Colonic mucosa (tissue), 4 donors: ENCODE measurements at regions not wholly inside any gene's neighbourhood (a gene's known extent, or its start where the extent isn't known, plus 50 kb on each side); places are given as distances from the start of the nearest gene placed in this dataset.

Source experiments
- DNase-seq: peaks from one replicate; pipeline ENCODE4 v3.0.0-alpha.2; 2020
- H3K27ac ChIP-seq: fragments of 200-600 bp; one replicate; pipeline ENCODE4 v1.8.0; 2021
- H3K27me3 ChIP-seq: fragments of 200-600 bp; one replicate; pipeline ENCODE4 v1.8.0; 2021
- H3K36me3 ChIP-seq: fragments of 200-600 bp; one replicate; pipeline ENCODE4 v1.8.0; 2021
- H3K4me1 ChIP-seq: fragments of 200-600 bp; one replicate; pipeline ENCODE4 v1.8.0; 2021; ENCODE audit warnings: mild to moderate bottlenecking
- H3K4me3 ChIP-seq: fragments of 200-600 bp; one replicate; pipeline ENCODE4 v1.8.0; 2021
- H3K9ac ChIP-seq, 2 donors: one replicate each; pipeline ENCODE4 v1.7.0; 2013; ENCODE audit warnings: control low read depth in 2 of 2, low read depth in 2 of 2, low read length in 2 of 2
- H3K9me3 ChIP-seq: fragments of 200-600 bp; one replicate; pipeline ENCODE4 v1.8.0; 2021
- CTCF ChIP-seq: fragments of 200-600 bp; IDR thresholded peaks from one replicate; pipeline ENCODE4 v1.8.0; 2022; ENCODE audit warnings: antibody characterized with exemption, mild to moderate bottlenecking
- intact Hi-C: fragments of 100-400 bp; cut with DNase I; formaldehyde crosslinking; loops from one replicate; pipeline ENCODE4 v1.14.1; 2022
- donor health status: healthy.
- donor health status: DM: no; HTN: no; CAD: no.
- donor health status: DM: no; HTN: no; CAD: no.

GRCh38 chr12:127546721-127547505, 720.1 kb upstream of the TMEM132C start:
- TF ChIP-seq CTCF = no peak
- Histone ChIP-seq H3K9me3 (no peaks in the 10 kb centered on the region), H3K27me3 (no peaks in the 10 kb centered on the region), H3K4me1 (no peaks in the 10 kb centered on the region), H3K27ac (no peak overlapping the region), H3K4me3 (no peak overlapping the region), H3K9ac (no peak overlapping the region), H3K36me3 (no peaks in the 10 kb centered on the region)
- intact Hi-C loops = no loop called here
- DNase-seq = no peak

GRCh38 chr12:127548123-127548553, 718.8 kb upstream of the TMEM132C start:
- H3K36me3 ChIP-seq = no peaks in the 10 kb centered on the region
- H3K4me1 ChIP-seq = no peaks in the 10 kb centered on the region
- H3K4me3 ChIP-seq = no peak overlapping the region
- no peak for DNase-seq
- no peaks in the 10 kb centered on the region for H3K27me3 ChIP-seq
- intact Hi-C loops = no loop called here
- TF ChIP-seq CTCF = no peak
- no peaks in the 10 kb centered on the region for H3K9me3 ChIP-seq
- no peak overlapping the region for H3K27ac ChIP-seq
- H3K9ac ChIP-seq = no peak overlapping the region

- no peak for TF ChIP-seq CTCF
These were observed 716.7 kb upstream of the TMEM132C start for GRCh38 chr12:127550271-127550670.

DNA sequence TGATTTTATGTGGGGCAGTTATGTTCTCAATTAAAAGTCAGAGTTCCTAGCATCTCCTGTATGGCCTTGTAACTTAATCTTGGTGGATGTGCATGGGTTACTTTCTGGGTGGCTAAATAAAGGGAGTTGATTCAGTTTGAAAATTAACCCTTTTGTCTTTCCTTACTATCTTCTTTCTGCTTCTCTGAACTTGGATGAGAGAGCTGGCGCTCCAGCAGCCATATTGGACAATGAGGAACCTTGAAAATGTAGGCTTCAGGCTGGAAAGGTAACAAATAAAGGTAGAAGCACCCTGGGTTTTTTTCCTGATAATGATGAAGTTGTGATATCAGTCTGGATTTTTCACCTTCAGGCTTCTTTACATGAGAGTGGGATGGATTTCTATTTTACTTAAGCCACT, 714.1 kb upstream of the TMEM132C start:
- no peaks in the 10 kb centered on the region for H3K4me1 ChIP-seq
- TF ChIP-seq CTCF = no peak

More at GRCh38 chr12:127550271-127550670, 716.7 kb upstream of the TMEM132C start:
- no peak overlapping the region for H3K4me3 ChIP-seq
- no peak for DNase-seq
- no peak overlapping the region for H3K9ac ChIP-seq
- H3K27ac ChIP-seq = no peak overlapping the region
- intact Hi-C loops = no loop called here
- H3K9me3 ChIP-seq = no peaks in the 10 kb centered on the region
- no peaks in the 10 kb centered on the region for H3K27me3 ChIP-seq
- H3K4me1 ChIP-seq = no peaks in the 10 kb centered on the region
- H3K36me3 ChIP-seq = no peaks in the 10 kb centered on the region

GRCh38 chr12:127555071-127555470, 711.9 kb upstream of the TMEM132C start:
- intact Hi-C loops = no loop called here
- Histone ChIP-seq H3K9ac (no peak overlapping the region), H3K9me3 (no peaks in the 10 kb centered on the region), H3K4me3 (no peak overlapping the region), H3K27me3 (no peaks in the 10 kb centered on the region), H3K27ac (no peak overlapping the region), H3K36me3 (no peaks in the 10 kb centered on the region), H3K4me1 (no peaks in the 10 kb centered on the region)
- no peak for TF ChIP-seq CTCF
- DNase-seq = no peak

More for the DNA sequence above, 714.1 kb upstream of the TMEM132C start:
- H3K9me3 ChIP-seq = no peaks in the 10 kb centered on the region
- intact Hi-C loops = no loop called here
- no peaks in the 10 kb centered on the region for H3K36me3 ChIP-seq
- no peak overlapping the region for H3K4me3 ChIP-seq
- no peaks in the 10 kb centered on the region for H3K27me3 ChIP-seq
- H3K27ac ChIP-seq = no peak overlapping the region
- DNase-seq = no peak
- H3K9ac ChIP-seq = no peak overlapping the region
